ENCODE measurements at regions not wholly inside any gene's neighbourhood (a gene's known extent, or its start where the extent isn't known, plus 50 kb on each side); places are given as distances from the start of the nearest gene placed in this dataset.

DNA sequence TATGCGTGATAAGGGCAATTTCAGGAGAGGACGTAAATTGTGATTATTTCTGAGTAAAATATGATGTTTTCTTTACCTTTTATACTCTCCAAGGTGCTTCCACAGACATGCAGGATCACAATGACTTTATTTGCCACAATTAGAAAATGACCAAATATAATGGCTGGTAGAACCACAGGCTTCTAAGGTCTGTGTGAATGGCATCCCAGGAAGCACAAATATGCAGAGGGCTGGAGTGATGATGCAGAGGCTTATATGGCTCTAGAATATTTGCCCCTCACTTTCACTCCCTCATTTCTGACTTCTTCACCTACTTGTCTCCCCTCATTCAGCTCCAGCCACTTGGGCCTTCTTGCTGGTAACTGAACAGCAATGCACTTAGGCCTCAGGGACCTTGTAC lies 502.1 kb upstream of the MAP3K7 start:
- H3K27me3 ChIP-seq (replicated peaks; ENCODE audit: control insufficient read depth, insufficient read depth, low read length), result peaks cover 1% of the 10 kb centered on the region; the same call in 1 of the 2 replicates
- TF ChIP-seq, protein P1, sequence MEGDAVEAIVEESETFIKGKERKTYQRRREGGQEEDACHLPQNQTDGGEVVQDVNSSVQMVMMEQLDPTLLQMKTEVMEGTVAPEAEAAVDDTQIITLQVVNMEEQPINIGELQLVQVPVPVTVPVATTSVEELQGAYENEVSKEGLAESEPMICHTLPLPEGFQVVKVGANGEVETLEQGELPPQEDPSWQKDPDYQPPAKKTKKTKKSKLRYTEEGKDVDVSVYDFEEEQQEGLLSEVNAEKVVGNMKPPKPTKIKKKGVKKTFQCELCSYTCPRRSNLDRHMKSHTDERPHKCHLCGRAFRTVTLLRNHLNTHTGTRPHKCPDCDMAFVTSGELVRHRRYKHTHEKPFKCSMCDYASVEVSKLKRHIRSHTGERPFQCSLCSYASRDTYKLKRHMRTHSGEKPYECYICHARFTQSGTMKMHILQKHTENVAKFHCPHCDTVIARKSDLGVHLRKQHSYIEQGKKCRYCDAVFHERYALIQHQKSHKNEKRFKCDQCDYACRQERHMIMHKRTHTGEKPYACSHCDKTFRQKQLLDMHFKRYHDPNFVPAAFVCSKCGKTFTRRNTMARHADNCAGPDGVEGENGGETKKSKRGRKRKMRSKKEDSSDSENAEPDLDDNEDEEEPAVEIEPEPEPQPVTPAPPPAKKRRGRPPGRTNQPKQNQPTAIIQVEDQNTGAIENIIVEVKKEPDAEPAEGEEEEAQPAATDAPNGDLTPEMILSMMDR (IDR thresholded peaks at IDR 0.05; ENCODE audit: insufficient read depth, low read length, poor library complexity, severe bottlenecking), result no peak
- no peaks in the 10 kb centered on the region for H3K36me3 ChIP-seq (ENCODE audit: control insufficient read depth, insufficient read depth, low read length)
- no peak overlapping the region for H3K4me3 ChIP-seq (replicated peaks; ENCODE audit: low read depth, low read length)
- DNase-seq (ENCODE audit: extremely low read depth, insufficient read length), result no peak

DNA sequence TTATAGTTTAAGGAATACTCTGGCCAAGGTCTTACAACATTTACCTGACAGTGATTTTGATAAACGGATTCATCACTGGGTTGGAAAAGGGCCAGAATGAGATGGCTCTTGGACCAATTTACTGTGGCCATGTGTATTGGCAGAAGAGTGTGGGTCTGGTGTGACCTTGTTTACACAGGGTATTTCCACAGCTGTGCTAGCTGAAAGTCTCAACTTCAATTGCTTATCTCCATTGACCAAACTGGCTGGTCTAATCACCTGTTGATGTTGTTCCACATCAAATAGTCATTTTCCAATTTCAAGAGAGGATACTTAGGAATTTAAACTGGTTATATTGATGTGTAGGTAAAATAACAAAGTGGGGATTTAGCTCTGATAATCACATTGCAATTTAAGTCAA lies 501.6 kb upstream of the MAP3K7 start:
- DNase-seq (ENCODE audit: extremely low read depth, insufficient read length), result no peak
- H3K36me3 ChIP-seq (ENCODE audit: control insufficient read depth, insufficient read depth, low read length), result no peaks in the 10 kb centered on the region
- H3K27me3 ChIP-seq (replicated peaks; ENCODE audit: control insufficient read depth, insufficient read depth, low read length), result peaks cover 1% of the 10 kb centered on the region; the same call in 1 of the 2 replicates
- no peak overlapping the region for H3K4me3 ChIP-seq (replicated peaks; ENCODE audit: low read depth, low read length)
- TF ChIP-seq, protein P1 (IDR thresholded peaks at IDR 0.05; ENCODE audit: insufficient read depth, low read length, poor library complexity, severe bottlenecking), result no peak

DNA sequence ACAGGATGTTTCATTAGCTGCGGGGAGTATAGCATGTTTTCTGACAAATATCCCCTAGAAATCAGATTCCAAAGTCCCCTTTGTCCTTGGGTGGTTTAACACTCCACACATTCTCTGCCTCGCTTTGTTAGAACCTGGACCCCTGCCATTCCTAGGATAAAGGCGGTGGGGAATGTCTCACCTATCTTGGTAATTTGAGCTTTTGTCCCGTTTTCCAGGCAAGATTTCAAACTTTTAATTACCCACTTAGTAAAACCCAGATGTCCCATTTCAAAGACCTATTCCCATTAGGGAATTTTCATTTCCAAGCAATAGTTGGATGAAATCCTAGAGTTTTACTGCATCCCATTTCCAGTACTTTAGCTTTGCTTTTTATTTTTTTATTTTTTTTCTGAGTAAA lies 501.0 kb upstream of the MAP3K7 start:
- no peak overlapping the region for H3K4me3 ChIP-seq (replicated peaks; ENCODE audit: low read depth, low read length)
- TF ChIP-seq, protein P1 (IDR thresholded peaks at IDR 0.05; ENCODE audit: insufficient read depth, low read length, poor library complexity, severe bottlenecking), result no peak

DNA sequence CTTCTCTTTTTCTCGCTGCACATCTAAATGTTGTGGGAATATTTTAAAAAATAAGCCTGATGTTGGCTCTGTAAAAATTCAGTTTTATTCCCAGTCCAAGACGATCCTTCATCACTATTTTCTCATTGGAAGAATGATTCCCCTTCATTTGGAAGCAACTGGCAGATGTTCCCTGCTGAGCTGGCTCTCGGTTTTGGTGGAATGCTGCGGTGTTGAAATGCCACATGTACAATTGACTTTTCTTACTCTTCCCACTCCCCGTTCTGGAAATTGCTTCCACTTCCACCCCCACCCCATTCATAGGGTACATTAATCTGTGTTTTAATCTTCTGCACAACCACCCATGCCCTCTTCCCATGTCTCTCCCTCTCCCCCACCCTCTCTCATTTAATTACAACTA lies 496.3 kb upstream of the MAP3K7 start:
- no peak for DNase-seq (ENCODE audit: extremely low read depth, insufficient read length)
- Histone ChIP-seq H3K36me3 (ENCODE audit: control insufficient read depth, insufficient read depth, low read length) (no peaks in the 10 kb centered on the region), H3K4me3 (replicated peaks; ENCODE audit: low read depth, low read length) (no peak overlapping the region), H3K27me3 (replicated peaks; ENCODE audit: control insufficient read depth, insufficient read depth, low read length) (no peaks in the 10 kb centered on the region)
- TF ChIP-seq, protein P1 (IDR thresholded peaks at IDR 0.05; ENCODE audit: insufficient read depth, low read length, poor library complexity, severe bottlenecking), result no peak

More for the DNA sequence above, 501.0 kb upstream of the MAP3K7 start:
- Histone ChIP-seq H3K36me3 (ENCODE audit: control insufficient read depth, insufficient read depth, low read length) (no peaks in the 10 kb centered on the region), H3K27me3 (replicated peaks; ENCODE audit: control insufficient read depth, insufficient read depth, low read length) (peaks cover 1% of the 10 kb centered on the region; the same call in 1 of the 2 replicates)
- DNase-seq (ENCODE audit: extremely low read depth, insufficient read length), result no peak

DNA sequence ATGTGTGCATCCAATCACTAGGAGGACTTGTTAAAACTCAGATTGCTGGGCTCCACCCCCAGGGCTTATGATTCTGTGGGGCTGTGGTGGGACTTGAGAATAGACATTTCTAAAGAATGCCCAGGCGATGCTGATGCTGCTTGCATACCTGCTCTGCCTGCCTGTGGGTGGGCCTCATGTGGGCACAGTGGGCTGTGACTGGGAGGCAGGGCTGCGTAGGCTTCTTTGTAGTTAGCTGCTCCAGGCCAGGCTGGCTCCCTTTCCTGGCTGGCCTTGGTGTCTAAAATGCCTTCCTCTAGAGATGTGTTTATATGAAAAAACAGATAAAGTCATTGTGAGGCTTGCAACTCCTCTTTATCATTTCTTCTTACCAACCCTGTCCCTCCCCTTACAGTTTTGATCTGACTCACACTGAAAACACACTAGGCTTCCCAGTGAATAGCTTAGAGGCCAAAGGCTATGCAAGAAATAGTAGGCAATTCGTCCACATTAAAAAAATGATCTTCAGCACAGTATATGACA lies 495.5 kb upstream of the MAP3K7 start:
- Histone ChIP-seq H3K4me3 (replicated peaks; ENCODE audit: low read depth, low read length) (no peak overlapping the region), H3K36me3 (ENCODE audit: control insufficient read depth, insufficient read depth, low read length) (no peaks in the 10 kb centered on the region), H3K27me3 (replicated peaks; ENCODE audit: control insufficient read depth, insufficient read depth, low read length) (no peaks in the 10 kb centered on the region)
- TF ChIP-seq, protein P1 (IDR thresholded peaks at IDR 0.05; ENCODE audit: insufficient read depth, low read length, poor library complexity, severe bottlenecking), result no peak
- no peak for DNase-seq (ENCODE audit: extremely low read depth, insufficient read length)
